ENCODE measurements at regions not wholly inside any gene's neighbourhood (a gene's known extent, or its start where the extent isn't known, plus 50 kb on each side); places are given as distances from the start of the nearest gene placed in this dataset.
"Not testable (repeated sequence)": the region's sequence is repeated elsewhere in the genome, so short reads cannot be mapped to it uniquely, and the experiment has no call there.

DNA sequence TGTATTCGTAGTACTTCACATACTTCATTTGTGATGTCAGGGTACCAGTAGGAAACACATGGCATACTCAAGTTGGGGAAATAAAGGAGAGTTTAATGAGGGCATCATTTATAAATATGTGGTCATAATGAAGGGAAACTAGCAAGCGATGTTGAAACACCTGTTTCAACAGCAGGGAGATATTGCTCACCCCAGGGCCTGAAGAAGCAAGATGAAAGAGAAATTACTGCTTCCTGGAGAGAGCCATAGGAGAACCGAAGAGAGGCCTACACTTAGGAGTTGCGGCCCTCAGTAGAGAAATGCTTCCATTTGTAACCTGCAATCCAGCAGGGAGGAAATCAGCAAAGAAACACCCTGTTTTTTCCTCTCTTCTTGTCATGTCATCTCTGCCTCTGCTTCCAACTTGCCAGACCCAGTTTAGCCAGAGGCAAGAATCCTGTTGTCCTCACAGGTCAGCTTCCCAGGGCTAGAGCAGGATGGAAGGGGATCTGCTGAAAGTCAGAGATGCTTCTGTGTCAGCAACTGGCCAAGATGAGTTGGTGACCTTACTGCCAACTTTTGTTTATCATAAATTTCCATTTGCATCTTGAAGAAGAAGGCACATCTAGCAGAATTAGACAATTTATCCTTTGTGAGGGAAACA, 67.6 kb upstream of the TSPAN2 start:
- H3K4me3 ChIP-seq: no peak overlapping the region
- WGBS, 2 donors: 86 to 88% methylated on average over 4 of the region's 4 CpGs
- no peaks in the 10 kb centered on the region for H3K36me3 ChIP-seq
- DNase-seq: no peak
- no peaks in the 10 kb centered on the region for H3K9me3 ChIP-seq
- H3K27ac ChIP-seq: peak overlapping the region in 2 of 4 donors; percentile 9 to 31
- H3K4me1 ChIP-seq: peaks cover 0 to 37% (median 23%) of the 10 kb centered on the region in 4 donors
- intact Hi-C loops (cut with DNase I): loop anchor here (10.0 kb wide), 1 partner anchor 88 kb away; no protein-coding TSS in a partner anchor
- TF ChIP-seq, protein P1, sequence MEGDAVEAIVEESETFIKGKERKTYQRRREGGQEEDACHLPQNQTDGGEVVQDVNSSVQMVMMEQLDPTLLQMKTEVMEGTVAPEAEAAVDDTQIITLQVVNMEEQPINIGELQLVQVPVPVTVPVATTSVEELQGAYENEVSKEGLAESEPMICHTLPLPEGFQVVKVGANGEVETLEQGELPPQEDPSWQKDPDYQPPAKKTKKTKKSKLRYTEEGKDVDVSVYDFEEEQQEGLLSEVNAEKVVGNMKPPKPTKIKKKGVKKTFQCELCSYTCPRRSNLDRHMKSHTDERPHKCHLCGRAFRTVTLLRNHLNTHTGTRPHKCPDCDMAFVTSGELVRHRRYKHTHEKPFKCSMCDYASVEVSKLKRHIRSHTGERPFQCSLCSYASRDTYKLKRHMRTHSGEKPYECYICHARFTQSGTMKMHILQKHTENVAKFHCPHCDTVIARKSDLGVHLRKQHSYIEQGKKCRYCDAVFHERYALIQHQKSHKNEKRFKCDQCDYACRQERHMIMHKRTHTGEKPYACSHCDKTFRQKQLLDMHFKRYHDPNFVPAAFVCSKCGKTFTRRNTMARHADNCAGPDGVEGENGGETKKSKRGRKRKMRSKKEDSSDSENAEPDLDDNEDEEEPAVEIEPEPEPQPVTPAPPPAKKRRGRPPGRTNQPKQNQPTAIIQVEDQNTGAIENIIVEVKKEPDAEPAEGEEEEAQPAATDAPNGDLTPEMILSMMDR (IDR thresholded peaks at IDR 0.05): no peak
- TF ChIP-seq POLR2AphosphoS5 (IDR thresholded peaks at IDR 0.05): peak in 2 of 4 donors; percentile 13
- no peak for TF ChIP-seq EP300 (IDR thresholded peaks at IDR 0.05)
- H3K27me3 ChIP-seq: no peaks in the 10 kb centered on the region

DNA sequence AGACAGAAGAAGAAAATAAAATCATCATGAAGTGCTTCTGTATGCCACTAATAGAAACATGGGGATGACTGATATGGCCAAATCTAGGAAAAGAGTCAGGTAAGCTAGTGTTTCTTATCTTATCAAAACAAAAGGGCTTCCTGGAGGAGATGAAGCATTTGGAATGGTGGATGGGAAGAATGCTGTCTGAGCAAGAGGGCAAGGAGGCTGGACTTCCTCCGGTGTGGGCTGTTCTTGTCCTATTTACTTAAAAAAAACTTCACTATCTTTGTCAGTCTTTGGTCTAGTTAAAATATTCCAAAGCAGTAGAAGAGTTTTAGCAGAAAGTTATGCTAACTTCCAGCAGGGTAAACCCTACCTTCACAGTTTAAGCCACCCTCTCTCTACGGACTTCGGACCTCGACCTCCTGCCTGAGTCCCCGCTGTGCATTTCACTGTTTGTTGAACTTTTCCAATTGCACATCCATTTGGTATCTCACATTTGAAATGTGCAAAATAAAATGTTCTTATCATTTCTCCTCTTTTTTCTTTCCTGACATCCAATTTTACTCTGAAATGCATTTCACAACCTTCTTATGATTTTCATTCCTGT, 64.8 kb upstream of the TSPAN2 start:
- H3K4me1 ChIP-seq: peaks cover 0 to 37% (median 23%) of the 10 kb centered on the region in 4 donors
- no peak for TF ChIP-seq POLR2AphosphoS5 (IDR thresholded peaks at IDR 0.05)
- TF ChIP-seq, protein P1 (IDR thresholded peaks at IDR 0.05): no peak
- no peak for TF ChIP-seq POLR2A (IDR thresholded peaks at IDR 0.05)
- no peak for TF ChIP-seq EP300 (IDR thresholded peaks at IDR 0.05)
- WGBS, 2 donors: 61 to 79% methylated on average over 5 of the region's 5 CpGs

DNA sequence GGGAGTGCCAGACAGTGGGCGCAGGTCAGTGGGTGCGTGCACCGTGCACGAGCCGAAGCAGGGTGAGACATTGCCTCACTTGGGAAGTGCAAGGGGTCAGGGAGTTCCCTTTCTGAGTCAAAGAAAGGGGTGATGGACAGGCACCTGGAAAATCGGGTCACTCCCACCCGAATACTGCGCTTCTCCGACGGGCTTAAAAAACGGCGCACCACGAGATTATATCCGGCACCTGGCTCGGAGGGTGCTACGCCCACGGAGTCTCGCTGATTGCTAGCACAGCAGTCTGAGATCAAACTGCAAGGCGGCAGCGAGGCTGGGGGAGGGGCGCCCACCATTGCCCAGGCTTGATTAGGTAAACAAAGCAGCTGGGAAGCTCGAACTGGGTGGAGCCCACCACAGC, 58.6 kb upstream of the TSPAN2 start:
- H3K27me3 ChIP-seq, H3K27ac ChIP-seq, H3K4me1 ChIP-seq, H3K36me3 ChIP-seq, DNase-seq, H3K4me3 ChIP-seq, H3K9me3 ChIP-seq: not testable (repeated sequence)
- intact Hi-C loops (cut with DNase I): loop anchor here (10.0 kb wide), 1 partner anchor 197 kb away; no protein-coding TSS in a partner anchor
- 5 to 24% methylated on average over 20 to 21 of the region's 22 CpGs for WGBS, 2 donors

More for the DNA sequence above, 64.8 kb upstream of the TSPAN2 start:
- H3K27ac ChIP-seq: no peak overlapping the region
- no peaks in the 10 kb centered on the region for H3K36me3 ChIP-seq
- H3K9me3 ChIP-seq: no peaks in the 10 kb centered on the region
- intact Hi-C loops (cut with DNase I): loop anchor here (10.0 kb wide), 1 partner anchor 91 kb away; no protein-coding TSS in a partner anchor
- H3K27me3 ChIP-seq: no peaks in the 10 kb centered on the region
- no peak for DNase-seq
- no peak overlapping the region for H3K4me3 ChIP-seq

DNA sequence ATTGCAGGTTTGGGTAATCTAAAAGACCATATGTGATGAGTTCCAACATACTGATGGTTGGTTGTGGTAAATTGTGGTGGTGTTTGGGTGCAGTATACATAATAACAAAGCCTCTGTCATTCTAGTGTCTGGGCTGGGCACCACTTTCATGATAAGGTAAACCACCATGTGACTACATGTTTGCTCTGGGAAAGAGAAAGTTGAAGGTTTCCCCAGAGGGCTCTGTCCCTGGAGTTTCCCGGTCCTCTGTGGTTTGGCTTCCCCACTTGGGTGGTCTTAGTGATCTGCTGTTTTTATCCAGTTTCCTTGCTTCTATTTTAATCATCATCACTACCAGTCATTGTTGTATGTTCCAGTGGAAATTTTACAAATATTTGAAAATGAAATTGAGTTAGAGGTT, 55.9 kb upstream of the TSPAN2 start:
- Histone ChIP-seq H3K36me3 (no peaks in the 10 kb centered on the region), H3K27ac (no peak overlapping the region), H3K4me3 (no peak overlapping the region), H3K27me3 (peaks cover 0 to 2% (median 0%) of the 10 kb centered on the region in 3 donors), H3K9me3 (no peaks in the 10 kb centered on the region), H3K4me1 (no peaks in the 10 kb centered on the region)
- WGBS, 2 donors: 51 to 62% methylated on average over 1 of the region's 1 CpG
- TF ChIP-seq EP300 (IDR thresholded peaks at IDR 0.05): no peak
- no peak for TF ChIP-seq POLR2AphosphoS5 (IDR thresholded peaks at IDR 0.05)
- TF ChIP-seq, protein P1 (IDR thresholded peaks at IDR 0.05): no peak
- no peak for TF ChIP-seq POLR2A (IDR thresholded peaks at IDR 0.05)
- intact Hi-C loops (cut with DNase I): loop anchor here (10.0 kb wide), 1 partner anchor 200 kb away; no protein-coding TSS in a partner anchor
- no peak for DNase-seq

DNA sequence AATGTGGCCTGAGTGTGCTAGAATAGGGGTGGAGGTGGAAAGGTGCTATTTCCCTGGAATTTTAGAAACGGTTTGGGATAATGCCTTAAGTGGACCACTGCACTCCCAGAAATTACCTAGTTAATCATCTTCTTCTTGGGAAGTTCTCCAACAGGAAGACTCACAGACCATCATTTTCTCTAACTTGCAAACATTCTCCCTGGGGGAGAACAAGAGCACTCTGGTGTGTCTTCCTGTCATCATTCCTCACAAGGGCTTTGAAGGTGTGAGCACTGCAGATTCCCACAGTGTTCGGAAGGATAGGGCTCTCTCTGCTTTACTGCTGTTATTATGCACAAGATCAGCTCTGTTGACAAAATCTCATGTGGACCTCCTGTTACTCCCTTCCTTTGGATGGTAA, 54.9 kb upstream of the TSPAN2 start:
- intact Hi-C loops (cut with DNase I): loop anchor here (10.0 kb wide), 1 partner anchor 201 kb away; no protein-coding TSS in a partner anchor

More for the DNA sequence above, 54.9 kb upstream of the TSPAN2 start:
- Histone ChIP-seq H3K9me3 (no peaks in the 10 kb centered on the region), H3K4me1 (peaks cover 0 to 3% (median under 1%) of the 10 kb centered on the region in 4 donors), H3K4me3 (no peak overlapping the region), H3K36me3 (no peaks in the 10 kb centered on the region), H3K27ac (no peak overlapping the region), H3K27me3 (peaks cover 0 to 2% (median 0%) of the 10 kb centered on the region in 3 donors)
- TF ChIP-seq POLR2A (IDR thresholded peaks at IDR 0.05) (no peak), POLR2AphosphoS5 (IDR thresholded peaks at IDR 0.05) (no peak), EP300 (IDR thresholded peaks at IDR 0.05) (no peak)
- TF ChIP-seq, protein P1 (IDR thresholded peaks at IDR 0.05): no peak
- 83 to 86% methylated on average over 2 of the region's 2 CpGs for whole genome bisulfite sequencing, 2 donors
- DNase-seq: no peak

Data from sigmoid colon (tissue), 6 donors.